H1 (cell line): ENCODE measurements at regions not wholly inside any gene's neighbourhood (a gene's known extent, or its start where the extent isn't known, plus 50 kb on each side); places are given as distances from the start of the nearest gene placed in this dataset.
A peak's percentile ranks its signal among the peaks of the same experiment; 100 is the strongest.

Experiments
- CTCF ChIA-PET: fragments of 300-600 bp; sonication (Branson Sonifier 250); formaldehyde crosslinking; loops from one replicate; lab custom pipeline; 2021; ENCODE audit not compliant: partially characterized antibody; lab: Charles Lee
- POLR2A ChIA-PET: fragments of 300-600 bp; sonication (Branson Sonifier 250); formaldehyde crosslinking; loops from one replicate; lab custom pipeline; 2021; ENCODE audit warnings: inconsistent platforms; ENCODE audit not compliant: partially characterized antibody; lab: Charles Lee
- DNase-seq, 2 experiments: peaks; one replicate each; pipeline versions ENCODE4 v3.0.0 to v3.0.0-alpha.2; 2010 to 2022; ENCODE audit warnings: low spot score in 2 of 2, low read depth in 1 of 2, mixed read lengths in 1 of 2
- FAIRE-seq: peaks from 2 replicates; lab custom pipeline; 2011; peaks lifted over from hg19 to GRCh38; lab: Jason Lieb, UNC
- H2AFZ ChIP-seq: 2 replicates; pipeline ENCODE4 v1.8.1; 2012; ENCODE audit warnings: low read length, inconsistent platforms
- H2AK5ac ChIP-seq: 2 replicates; pipeline ENCODE4 v1.6.1; 2013; ENCODE audit warnings: low read depth, low read length
- H2BK120ac ChIP-seq: replicated peaks from 2 replicates; pipeline ENCODE3; 2013; ENCODE audit warnings: low read depth, low read length, inconsistent platforms
- H2BK12ac ChIP-seq: 2 replicates; pipeline ENCODE4 v1.6.1; 2013; ENCODE audit warnings: low read depth, low read length
- H2BK15ac ChIP-seq: 2 replicates; pipeline ENCODE4 v1.6.1; 2013; ENCODE audit warnings: low read length
- H2BK20ac ChIP-seq: 2 replicates; pipeline ENCODE4 v1.6.1; 2013; ENCODE audit warnings: low read length
- H2BK5ac ChIP-seq: 2 replicates; pipeline ENCODE4 v1.6.1; 2013; ENCODE audit warnings: low read depth, low read length
- H3K14ac ChIP-seq: 2 replicates; pipeline ENCODE4 v1.6.1; 2013; ENCODE audit warnings: inconsistent platforms; ENCODE audit not compliant: insufficient read length
- H3K18ac ChIP-seq: 2 replicates; pipeline ENCODE4 v1.6.1; 2013; ENCODE audit warnings: low read length; ENCODE audit errors: extremely low read depth
- H3K23ac ChIP-seq: 2 replicates; pipeline ENCODE4 v1.6.1; 2013; ENCODE audit warnings: inconsistent platforms; ENCODE audit not compliant: insufficient read length
- H3K23me2 ChIP-seq: 2 replicates; pipeline ENCODE4 v1.6.1; 2013; ENCODE audit warnings: low read depth, low read length
- H3K27ac ChIP-seq: 2 replicates; pipeline ENCODE4 v1.6.1; 2011; ENCODE audit warnings: low read depth, low read length, inconsistent platforms
- H3K27me3 ChIP-seq, 4 experiments: replicated peaks in 1 of 4; 1 replicate in 1 of 4; 2 replicates in 3 of 4; pipeline versions ENCODE4 v1.6.1 to v1.8.1; 2011 to 2013; ENCODE audit warnings: low read length in 3 of 4, mild to moderate bottlenecking in 3 of 4, inconsistent platforms in 2 of 4, mixed read lengths in 2 of 4, moderate library complexity in 1 of 4; ENCODE audit not compliant: control insufficient read depth in 3 of 4, insufficient read depth in 3 of 4; ENCODE audit errors: extremely low read depth in 1 of 4
- H3K36me3 ChIP-seq, 4 experiments: 2 replicates each; pipeline versions ENCODE4 v1.6.1 to v1.8.1; 2011 to 2013; ENCODE audit warnings: mild to moderate bottlenecking in 4 of 4, low read length in 3 of 4, moderate library complexity in 2 of 4, control low read depth in 1 of 4, inconsistent platforms in 1 of 4; ENCODE audit not compliant: insufficient read depth in 4 of 4, control insufficient read depth in 2 of 4
- H3K4ac ChIP-seq: replicated peaks from 2 replicates; pipeline ENCODE3; 2013; ENCODE audit warnings: low read length, low read depth, mixed read lengths, inconsistent platforms; ENCODE audit not compliant: insufficient read length
- H3K4me1 ChIP-seq, 4 experiments: replicated peaks in 1 of 4; 1 replicate in 1 of 4; 2 replicates in 3 of 4; pipeline versions ENCODE4 v1.6.1 to v1.8.1; 2011 to 2013; ENCODE audit warnings: low read length in 3 of 4, inconsistent platforms in 2 of 4, mixed read lengths in 1 of 4; ENCODE audit not compliant: insufficient read depth in 4 of 4, control insufficient read depth in 3 of 4
- H3K4me2 ChIP-seq, 2 experiments: 2 replicates each; pipeline versions ENCODE4 v1.6.1 to v1.8.1; 2011 to 2013; ENCODE audit warnings: low read depth in 2 of 2, low read length in 2 of 2, control low read depth in 1 of 2, inconsistent platforms in 1 of 2, mild to moderate bottlenecking in 1 of 2; ENCODE audit not compliant: insufficient read depth in 1 of 2
- H3K4me3 ChIP-seq, 4 experiments: fragments of 200-600, 300-600 bp in 1 of 4; sonication (generic), shearing (Covaris generic), sonication (Bioruptor Twin) in 1 of 4; 2 replicates each; pipeline versions ENCODE4 v1.5.1 to v1.8.1; 2011 to 2016; ENCODE audit warnings: low read length in 4 of 4, low read depth in 3 of 4, control low read depth in 2 of 4, inconsistent platforms in 2 of 4, mild to moderate bottlenecking in 2 of 4, mixed read lengths in 1 of 4, moderate library complexity in 1 of 4; ENCODE audit not compliant: insufficient read depth in 2 of 4; ENCODE audit errors: extremely low read depth in 1 of 4
- H3K56ac ChIP-seq: replicated peaks from 2 replicates; pipeline ENCODE3; 2013; ENCODE audit warnings: low read depth, mild to moderate bottlenecking, mixed read lengths, low read length, inconsistent platforms; ENCODE audit not compliant: insufficient read length
- H3K79me1 ChIP-seq: 2 replicates; pipeline ENCODE4 v1.6.1; 2013; ENCODE audit warnings: low read depth, low read length, control low read depth
- H3K79me2 ChIP-seq, 2 experiments: 2 replicates each; pipeline versions ENCODE4 v1.6.1 to v1.8.1; 2012 to 2013; ENCODE audit warnings: low read length in 2 of 2, mild to moderate bottlenecking in 2 of 2, inconsistent platforms in 1 of 2; ENCODE audit not compliant: insufficient read depth in 2 of 2, control insufficient read depth in 1 of 2
- H3K9ac ChIP-seq, 4 experiments: replicated peaks in 1 of 4; 1 replicate in 1 of 4; 2 replicates in 3 of 4; pipeline versions ENCODE4 v1.6.1 to v1.8.1; 2011 to 2013; ENCODE audit warnings: low read depth in 3 of 4, low read length in 3 of 4, control low read depth in 2 of 4, mild to moderate bottlenecking in 2 of 4, moderate library complexity in 2 of 4, inconsistent platforms in 1 of 4; ENCODE audit errors: extremely low read depth in 1 of 4
- H3K9me3 ChIP-seq, 2 experiments: 2 replicates each; pipeline versions ENCODE4 v1.6.1 to v1.8.1; 2012 to 2013; ENCODE audit warnings: mild to moderate bottlenecking in 2 of 2, moderate library complexity in 2 of 2, control low read depth in 1 of 2, inconsistent platforms in 1 of 2, low read depth in 1 of 2, low read length in 1 of 2, mixed read lengths in 1 of 2; ENCODE audit not compliant: insufficient read depth in 2 of 2
- H4K20me1 ChIP-seq, 2 experiments: replicated peaks in 1 of 2; 2 replicates each; pipeline versions ENCODE3 to v1.8.1; 2011 to 2013; ENCODE audit warnings: inconsistent platforms in 2 of 2, low read length in 2 of 2, mild to moderate bottlenecking in 1 of 2; ENCODE audit not compliant: insufficient read depth in 2 of 2, control insufficient read depth in 1 of 2
- H4K5ac ChIP-seq: 2 replicates; pipeline ENCODE4 v1.6.1; 2013; ENCODE audit warnings: low read length, low read depth, mixed read lengths, inconsistent platforms; ENCODE audit not compliant: insufficient read length
- H4K8ac ChIP-seq: 2 replicates; pipeline ENCODE4 v1.8.0; 2013; ENCODE audit warnings: mild to moderate bottlenecking, moderate library complexity, low read length, inconsistent platforms; ENCODE audit not compliant: insufficient read depth; ENCODE audit errors: extremely low read depth
- H4K91ac ChIP-seq: replicated peaks from 2 replicates; pipeline ENCODE3; 2013; ENCODE audit warnings: low read length, mixed read lengths, inconsistent platforms; ENCODE audit not compliant: insufficient read length
- CEBPB ChIP-seq: IDR thresholded peaks from 2 replicates; pipeline ENCODE4 v1.6.1; 2012; ENCODE audit warnings: low read depth, low read length
- FOSL1 ChIP-seq: IDR thresholded peaks from 2 replicates; pipeline ENCODE4 v1.6.1; 2011; ENCODE audit warnings: mild to moderate bottlenecking, low read depth, low read length, moderate library complexity; ENCODE audit not compliant: insufficient read depth
- KDM1A ChIP-seq: fragments of 200-600, 300-600 bp; sonication (generic); IDR thresholded peaks from 2 replicates; pipeline ENCODE4 v1.7.1; 2016; ENCODE audit warnings: mild to moderate bottlenecking, low read length, borderline replicate concordance
- RNF2 ChIP-seq: fragments of 200-900, 300-1000 bp; sonication (generic); IDR thresholded peaks from 2 replicates; pipeline ENCODE4 v1.7.1; 2016; ENCODE audit warnings: borderline replicate concordance, low read depth, mild to moderate bottlenecking, antibody characterized with exemption, low read length; ENCODE audit not compliant: poor library complexity, severe bottlenecking; ENCODE audit errors: missing control alignments
- WGBS, 2 experiments: shearing (Covaris generic) in 1 of 2; methylation state at CpG; one replicate each; pipeline versions ENCODE4 v1.1.6 to v1.1.7; 2013 to 2015; ENCODE audit warnings: low lambda C conversion rate in 2 of 2, mixed read lengths in 2 of 2, inconsistent platforms in 1 of 2, low coverage in 1 of 2, missing lambda C conversion rate in 1 of 2; ENCODE audit not compliant: insufficient replicate concordance in 2 of 2, insufficient coverage in 1 of 2, insufficient read length in 1 of 2; ENCODE audit errors: extremely low coverage in 1 of 2, missing lambda C conversion rate in 1 of 2; 5-methylcytosine and 5-hydroxymethylcytosine counted together

- Histone ChIP-seq H2AFZ (no peak overlapping the region), H2BK120ac (no peak overlapping the region), H2BK5ac (no peak overlapping the region), H2BK20ac (no peak overlapping the region), H3K79me2 (peaks cover 0 to 3% of the 10 kb centered on the region in 2 experiments; a peak in 1 of 4 replicates), H3K27me3 (no peaks in the 10 kb centered on the region), H3K4me3 (no peak overlapping the region), H3K14ac (no peak overlapping the region), H3K23me2 (peaks cover 10% of the 10 kb centered on the region), H3K56ac (no peak overlapping the region), H3K4ac (no peak overlapping the region), H3K23ac (no peak overlapping the region), H4K5ac (no peak overlapping the region), H2BK15ac (no peak overlapping the region), H4K20me1 (peaks cover 0 to 9% of the 10 kb centered on the region in 2 experiments), H2BK12ac (no peak overlapping the region), H3K4me1 (no peaks in the 10 kb centered on the region), H3K27ac (no peak overlapping the region), H3K9ac (no peak overlapping the region), H3K9me3 (peaks cover 0 to 4% of the 10 kb centered on the region in 2 experiments; a peak in 2 of 4 replicates), H3K4me2 (no peak overlapping the region), H3K36me3 (no peaks in the 10 kb centered on the region), H4K91ac (no peak overlapping the region), H3K18ac (no peak overlapping the region), H4K8ac (no peak overlapping the region), H3K79me1 (peaks cover 8% of the 10 kb centered on the region; the same call in 1 of the 2 replicates), H2AK5ac (no peak overlapping the region)
- no peak for DNase-seq
- no peak for FAIRE-seq
- WGBS, 2 experiments: 92% methylated on average over 9 of the region's 9 CpGs; no CpG with 5 or more reads in 1 of the 2 experiments
- TF ChIP-seq CEBPB (peak; percentile 69; the same call in 1 of the 2 replicates), FOSL1 (no peak), KDM1A (no peak), RNF2 (no peak)
- POLR2A ChIA-PET: no interaction called here
- CTCF ChIA-PET: no interaction called here
These were observed 272.5 kb downstream of the GALR1 start for GRCh38 chr18:77522051-77522675.
